ENCODE measurements at regions not wholly inside any gene's neighbourhood (a gene's known extent, or its start where the extent isn't known, plus 50 kb on each side); places are given as distances from the start of the nearest gene placed in this dataset.

- CTCF ChIA-PET: no interaction called here
Measured at GRCh38 chr2:59732871-59733566, 820.4 kb downstream of the BCL11A start.

GRCh38 chr2:59727121-59727590 is 826.3 kb downstream of the BCL11A start:
- CTCF ChIA-PET: no interaction called here

More at GRCh38 chr2:59732871-59733566, 820.4 kb downstream of the BCL11A start:
- DNase-seq (ENCODE audit: low read depth, low spot score) (no peak), ATAC-seq (no peak)
- Histone ChIP-seq H3K27ac (ENCODE audit: low read length) (no peak overlapping the region), H3K27me3 (ENCODE audit: control insufficient read depth, insufficient read depth, low read length) (no peaks in the 10 kb centered on the region), H3K4me1 (ENCODE audit: control insufficient read depth, insufficient read depth, low read length) (no peaks in the 10 kb centered on the region), H3K9me3 (ENCODE audit: control insufficient read depth, insufficient read depth, low read depth, low read length) (no peaks in the 10 kb centered on the region), H3K36me3 (ENCODE audit: control insufficient read depth, insufficient read depth, low read length) (no peaks in the 10 kb centered on the region), H3K4me3 (ENCODE audit: low read depth in 2 of 2, low read length in 2 of 2) (no peak overlapping the region)
- TF ChIP-seq CTCF (IDR thresholded peaks at IDR 0.05) (no peak), POLR2AphosphoS5 (IDR thresholded peaks at IDR 0.05; ENCODE audit: low read depth, low read length) (no peak), TCF7L2 (IDR thresholded peaks at IDR 0.05; ENCODE audit: low read depth, low read length) (no peak), REST (IDR thresholded peaks at IDR 0.05; ENCODE audit: insufficient read depth in 1 of 2, low read depth in 2 of 2, low read length in 1 of 2) (no peak), SIN3A (IDR thresholded peaks at IDR 0.05; ENCODE audit: borderline replicate concordance, insufficient read depth, low read depth, low read length) (no peak)
- intact Hi-C loops (cut with micrococcal nuclease; ENCODE audit: unreplicated experiment) (no loop called here), in situ Hi-C loops (cut with HindIII; ENCODE audit: low pct_unique_long_range_greater_than_20kb, low sequenced_read_pairs) (no loop called here)
- POLR2A ChIA-PET: no interaction called here
- BruUV-seq (replicated peaks): no TSS peak

More at GRCh38 chr2:59727121-59727590, 826.3 kb downstream of the BCL11A start:
- Histone ChIP-seq H3K4me3 (ENCODE audit: low read depth in 2 of 2, low read length in 2 of 2) (no peak overlapping the region), H3K9me3 (ENCODE audit: control insufficient read depth, insufficient read depth, low read depth, low read length) (no peaks in the 10 kb centered on the region), H3K27ac (ENCODE audit: low read length) (no peak overlapping the region), H3K27me3 (ENCODE audit: control insufficient read depth, insufficient read depth, low read length) (no peaks in the 10 kb centered on the region), H3K36me3 (ENCODE audit: control insufficient read depth, insufficient read depth, low read length) (no peaks in the 10 kb centered on the region), H3K4me1 (ENCODE audit: control insufficient read depth, insufficient read depth, low read length) (no peaks in the 10 kb centered on the region)
- DNase-seq (ENCODE audit: low read depth, low spot score): no peak
- POLR2A ChIA-PET: no interaction called here
- intact Hi-C loops (cut with micrococcal nuclease; ENCODE audit: unreplicated experiment): no loop called here
- BruUV-seq (replicated peaks): no TSS peak
- no peak for TF ChIP-seq SIN3A (IDR thresholded peaks at IDR 0.05; ENCODE audit: borderline replicate concordance, insufficient read depth, low read depth, low read length)
- TF ChIP-seq TCF7L2 (IDR thresholded peaks at IDR 0.05; ENCODE audit: low read depth, low read length): no peak
- no peak for TF ChIP-seq POLR2AphosphoS5 (IDR thresholded peaks at IDR 0.05; ENCODE audit: low read depth, low read length)
- no peak for TF ChIP-seq CTCF (IDR thresholded peaks at IDR 0.05)
- TF ChIP-seq REST (IDR thresholded peaks at IDR 0.05; ENCODE audit: insufficient read depth in 1 of 2, low read depth in 2 of 2, low read length in 1 of 2): no peak
- in situ Hi-C loops (cut with HindIII; ENCODE audit: low pct_unique_long_range_greater_than_20kb, low sequenced_read_pairs): no loop called here
- ATAC-seq: no peak
